ENCODE measurements at regions not wholly inside any gene's neighbourhood (a gene's known extent, or its start where the extent isn't known, plus 50 kb on each side); places are given as distances from the start of the nearest gene placed in this dataset.

DNA sequence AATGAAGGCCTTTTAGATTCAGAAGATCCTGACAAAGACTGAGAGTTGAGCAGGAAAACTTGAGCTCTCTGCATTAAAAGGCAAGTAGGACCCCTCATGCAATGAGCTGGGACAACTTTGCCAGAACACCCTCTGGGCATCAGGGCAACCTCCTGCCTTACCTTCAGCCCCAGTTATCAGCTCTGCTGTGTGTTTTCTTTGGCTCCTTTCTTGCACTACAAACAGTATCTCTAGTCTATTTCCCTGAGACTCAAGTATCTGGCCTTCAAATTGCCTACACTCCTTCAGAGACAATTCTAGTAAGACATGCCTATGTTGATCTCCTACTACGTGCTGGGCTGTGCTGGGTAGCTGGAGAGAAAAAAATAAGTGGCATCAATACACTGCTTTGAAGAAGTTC lies 192.2 kb downstream of the MID1IP1 start:
- FAIRE-seq (no peak), DNase-seq (ENCODE audit: insufficient read length) (no peak)
- no peak for TF ChIP-seq POLR2A (IDR thresholded peaks at IDR 0.05; ENCODE audit: low read depth, low read length)
- TF ChIP-seq TAF1 (IDR thresholded peaks at IDR 0.05; ENCODE audit: borderline replicate concordance, low read depth, low read length) = no peak
- no peak for TF ChIP-seq POLR2AphosphoS5 (IDR thresholded peaks at IDR 0.05; ENCODE audit: low read depth, low read length)

DNA sequence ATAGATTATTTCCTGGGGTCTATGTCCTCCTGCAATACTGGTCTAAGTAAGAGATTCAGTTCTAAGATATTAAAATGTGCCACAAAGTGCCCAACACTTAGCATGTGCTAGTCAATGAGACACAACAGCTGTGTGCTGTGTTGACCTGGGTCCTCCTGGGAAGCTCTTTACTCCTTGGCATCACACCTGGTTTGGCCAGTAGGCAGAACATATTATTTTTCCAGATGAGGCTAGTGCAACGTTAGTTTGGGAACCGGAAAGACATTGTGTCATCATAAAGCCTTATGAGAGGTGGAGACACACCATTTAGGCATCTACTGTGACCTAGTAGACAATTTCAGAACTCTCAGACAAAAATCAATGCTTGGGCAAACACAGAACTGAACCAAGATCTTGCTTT lies 197.8 kb downstream of the MID1IP1 start:
- no peak for TF ChIP-seq POLR2A (IDR thresholded peaks at IDR 0.05; ENCODE audit: low read depth, low read length)
- no peak for TF ChIP-seq POLR2AphosphoS5 (IDR thresholded peaks at IDR 0.05; ENCODE audit: low read depth, low read length)
- TF ChIP-seq TAF1 (IDR thresholded peaks at IDR 0.05; ENCODE audit: borderline replicate concordance, low read depth, low read length) = no peak
- no peak for FAIRE-seq
- no peak for DNase-seq (ENCODE audit: insufficient read length)

DNA sequence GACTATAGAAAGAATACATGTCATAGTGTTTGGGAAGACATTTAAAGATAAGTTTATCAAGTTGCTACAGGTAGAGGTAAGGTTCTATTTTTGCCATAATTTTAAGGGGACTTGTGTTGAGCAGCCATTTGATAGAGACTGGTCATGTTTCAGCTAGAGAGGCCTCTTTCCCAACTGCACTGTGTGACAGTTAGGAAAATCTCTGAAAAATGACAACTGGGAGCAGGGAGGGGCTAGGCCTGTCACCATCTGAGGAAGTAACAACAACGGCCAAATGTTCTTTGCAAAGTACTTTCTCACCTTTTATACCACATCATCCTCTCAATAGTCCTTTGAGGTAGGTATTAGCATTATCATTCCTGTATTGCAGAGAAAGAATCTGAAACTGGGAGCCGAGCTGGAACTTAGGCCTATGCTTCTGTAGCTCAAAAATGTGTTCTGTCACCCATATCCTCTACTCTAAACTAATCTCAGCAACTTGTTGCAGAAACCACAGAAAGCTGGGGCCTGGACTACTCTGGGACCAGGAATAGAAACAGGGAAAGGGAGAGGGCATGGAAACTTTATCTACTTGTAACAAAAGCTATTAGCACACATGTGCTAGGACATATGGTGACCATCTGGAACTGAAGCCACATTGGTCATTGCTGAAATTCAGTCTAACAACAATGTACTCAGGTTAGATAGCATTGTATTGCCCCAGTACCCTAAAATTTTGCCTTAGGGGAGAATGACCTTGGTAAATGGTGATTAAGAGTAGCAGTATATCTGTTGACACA lies 198.9 kb downstream of the MID1IP1 start:
- TF ChIP-seq POLR2A (IDR thresholded peaks at IDR 0.05; ENCODE audit: low read depth, low read length) = no peak
- TF ChIP-seq TAF1 (IDR thresholded peaks at IDR 0.05; ENCODE audit: borderline replicate concordance, low read depth, low read length) = no peak
- no peak for TF ChIP-seq POLR2AphosphoS5 (IDR thresholded peaks at IDR 0.05; ENCODE audit: low read depth, low read length)
- DNase-seq (ENCODE audit: insufficient read length) = no peak
- peak; percentile 5 for FAIRE-seq

DNA sequence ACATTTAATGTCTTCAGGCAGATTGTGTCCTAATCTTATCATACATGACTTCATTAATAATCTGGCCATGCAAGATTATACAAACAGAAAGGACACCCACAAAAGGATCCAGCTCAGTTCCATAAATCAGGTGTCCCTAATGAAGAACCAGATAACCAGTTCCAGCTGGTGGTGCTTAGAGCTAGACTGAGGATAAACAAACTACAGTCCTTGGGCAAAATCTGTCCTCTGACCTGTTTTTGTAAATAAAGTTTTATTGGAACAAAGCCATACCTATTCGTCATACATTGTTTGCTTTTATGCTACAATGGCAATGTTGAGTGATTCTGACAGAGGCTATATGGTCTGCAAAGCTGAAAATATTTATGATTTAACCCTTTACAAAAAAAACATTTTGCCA lies 199.5 kb downstream of the MID1IP1 start:
- no peak for DNase-seq (ENCODE audit: insufficient read length)
- TF ChIP-seq TAF1 (IDR thresholded peaks at IDR 0.05; ENCODE audit: borderline replicate concordance, low read depth, low read length) (no peak), POLR2A (IDR thresholded peaks at IDR 0.05; ENCODE audit: low read depth, low read length) (no peak), POLR2AphosphoS5 (IDR thresholded peaks at IDR 0.05; ENCODE audit: low read depth, low read length) (no peak)
- FAIRE-seq = no peak

DNA sequence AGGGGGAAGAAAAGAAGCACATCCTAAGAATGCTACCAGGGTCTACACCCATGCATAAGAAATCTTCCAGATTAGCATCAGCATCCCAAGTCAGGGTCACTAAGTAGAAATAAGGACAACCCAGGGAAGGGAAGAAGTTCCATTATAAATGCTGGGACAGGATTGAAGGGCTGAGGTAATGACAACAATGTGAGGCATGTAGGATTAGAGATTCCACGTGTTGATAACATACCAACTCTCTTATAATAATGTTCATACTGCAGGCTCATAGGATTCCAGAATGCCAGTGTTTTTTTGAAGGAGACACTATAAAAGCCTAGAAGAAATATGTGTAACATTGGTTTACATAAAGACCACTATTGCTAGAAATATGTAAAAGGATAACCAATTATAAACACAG lies 201.2 kb downstream of the MID1IP1 start:
- TF ChIP-seq POLR2AphosphoS5 (IDR thresholded peaks at IDR 0.05; ENCODE audit: low read depth, low read length) = no peak
- FAIRE-seq = no peak
- no peak for DNase-seq (ENCODE audit: insufficient read length)

DNA sequence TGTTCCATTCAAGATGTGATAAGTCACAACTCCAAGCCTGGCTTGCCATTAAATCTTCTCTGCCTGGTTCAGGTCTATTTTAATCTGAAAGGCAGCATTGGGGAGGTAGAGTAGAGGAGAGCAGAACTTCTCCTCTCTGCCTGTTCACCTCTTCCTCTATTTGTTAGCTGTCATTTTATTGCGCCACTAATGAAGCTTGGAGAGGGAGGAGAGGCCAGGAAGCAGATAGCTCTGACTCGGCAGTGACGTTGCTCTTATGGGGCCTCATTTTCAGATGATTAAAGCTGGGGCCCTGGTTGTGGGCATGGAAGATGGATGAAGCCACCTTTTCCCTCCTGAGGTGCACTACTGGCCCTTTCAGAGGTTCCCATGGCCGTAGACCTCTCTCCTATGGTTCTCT lies 207.3 kb downstream of the MID1IP1 start:
- no peak for DNase-seq (ENCODE audit: insufficient read length)
- TF ChIP-seq TAF1 (IDR thresholded peaks at IDR 0.05; ENCODE audit: borderline replicate concordance, low read depth, low read length) = no peak
- no peak for TF ChIP-seq POLR2AphosphoS5 (IDR thresholded peaks at IDR 0.05; ENCODE audit: low read depth, low read length)
- no peak for TF ChIP-seq POLR2A (IDR thresholded peaks at IDR 0.05; ENCODE audit: low read depth, low read length)
- no peak for FAIRE-seq

DNA sequence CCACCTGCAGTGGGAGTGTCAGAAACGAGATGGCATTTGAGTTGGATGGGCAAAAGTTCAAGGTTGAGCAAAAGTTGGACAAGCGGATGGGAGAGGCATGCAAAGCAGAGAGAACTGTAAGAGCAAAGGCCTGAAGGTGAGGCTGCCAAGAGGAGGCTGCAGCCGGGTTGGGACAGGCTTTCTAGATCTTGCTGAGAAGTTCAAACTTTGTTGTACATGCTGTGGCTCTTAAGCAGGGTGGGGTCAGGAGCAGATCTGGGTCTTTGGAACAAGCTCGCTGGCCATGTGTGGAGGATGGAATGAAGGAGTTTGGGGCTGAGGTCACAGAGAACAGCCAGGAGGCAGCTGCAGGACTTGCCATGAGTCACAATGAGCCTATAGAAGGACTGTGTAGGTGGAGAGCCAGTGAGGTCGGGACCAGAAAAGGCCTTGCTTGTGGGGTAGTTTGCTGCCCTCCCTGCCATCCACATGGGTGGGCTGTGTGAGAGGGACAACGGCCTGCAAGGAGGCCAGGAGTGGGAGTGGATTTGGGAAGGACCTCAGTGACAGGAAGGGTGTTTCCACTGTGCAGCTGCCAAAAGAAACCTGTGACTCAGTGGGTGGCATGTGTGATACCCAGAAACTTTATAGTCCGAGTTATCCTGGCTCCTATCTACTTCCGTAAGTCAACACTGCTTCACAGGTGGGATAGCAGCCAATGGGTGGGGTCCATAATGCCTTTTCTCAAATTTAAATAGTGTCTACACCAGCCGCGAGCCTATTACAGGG lies 210.4 kb downstream of the MID1IP1 start:
- FAIRE-seq (no peak), DNase-seq (ENCODE audit: insufficient read length) (no peak)
- TF ChIP-seq POLR2A (IDR thresholded peaks at IDR 0.05; ENCODE audit: low read depth, low read length) (no peak), TAF1 (IDR thresholded peaks at IDR 0.05; ENCODE audit: borderline replicate concordance, low read depth, low read length) (no peak), POLR2AphosphoS5 (IDR thresholded peaks at IDR 0.05; ENCODE audit: low read depth, low read length) (no peak)

DNA sequence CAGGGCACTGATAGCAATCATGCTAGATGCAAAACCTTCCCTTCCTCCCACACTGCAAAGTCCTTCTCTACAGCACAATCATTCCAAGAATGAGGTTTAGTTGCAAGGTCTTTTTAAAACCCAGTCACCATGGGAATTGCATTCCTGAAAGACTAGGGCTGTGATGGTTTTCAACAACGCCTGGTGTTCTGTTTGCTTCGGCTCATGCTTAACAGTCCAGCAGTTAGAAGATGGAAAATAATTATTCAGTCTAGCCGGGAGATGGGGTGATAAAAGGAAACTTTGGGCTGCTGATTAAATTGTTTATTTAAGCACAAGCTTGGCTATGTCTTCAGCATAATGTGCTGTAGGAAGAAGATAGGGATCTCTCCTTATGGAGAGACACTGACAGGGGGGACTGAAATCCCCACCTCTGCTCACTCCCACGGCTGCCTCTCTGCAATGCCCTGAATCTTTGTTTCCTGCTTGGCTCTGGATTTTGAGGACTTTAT lies 211.4 kb downstream of the MID1IP1 start:
- DNase-seq (ENCODE audit: insufficient read length) (no peak), FAIRE-seq (no peak)
- no peak for TF ChIP-seq POLR2AphosphoS5 (IDR thresholded peaks at IDR 0.05; ENCODE audit: low read depth, low read length)
- no peak for TF ChIP-seq POLR2A (IDR thresholded peaks at IDR 0.05; ENCODE audit: low read depth, low read length)
- TF ChIP-seq TAF1 (IDR thresholded peaks at IDR 0.05; ENCODE audit: borderline replicate concordance, low read depth, low read length) = no peak

DNA sequence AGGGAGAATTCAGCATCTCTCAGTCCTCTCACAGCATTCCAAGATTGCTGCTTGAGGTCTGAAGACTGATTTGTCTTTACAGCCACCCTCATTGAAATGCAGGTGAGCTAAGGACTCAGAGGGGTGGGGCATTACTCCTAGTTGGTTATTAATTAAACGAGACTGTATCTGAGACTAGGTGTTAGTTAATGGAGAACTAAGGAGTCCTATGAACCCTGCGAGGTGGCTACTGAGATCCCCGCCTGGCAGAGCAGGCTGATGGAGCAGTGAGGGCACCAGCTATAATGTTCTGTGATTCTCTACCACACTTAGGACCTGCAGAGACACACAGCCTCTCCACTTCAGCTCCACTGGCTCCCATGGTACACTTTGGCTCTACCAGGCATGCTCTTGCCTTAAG lies 215.3 kb downstream of the MID1IP1 start:
- DNase-seq (ENCODE audit: insufficient read length) = no peak
- no peak for FAIRE-seq
- TF ChIP-seq POLR2A (IDR thresholded peaks at IDR 0.05; ENCODE audit: low read depth, low read length) = no peak

DNA sequence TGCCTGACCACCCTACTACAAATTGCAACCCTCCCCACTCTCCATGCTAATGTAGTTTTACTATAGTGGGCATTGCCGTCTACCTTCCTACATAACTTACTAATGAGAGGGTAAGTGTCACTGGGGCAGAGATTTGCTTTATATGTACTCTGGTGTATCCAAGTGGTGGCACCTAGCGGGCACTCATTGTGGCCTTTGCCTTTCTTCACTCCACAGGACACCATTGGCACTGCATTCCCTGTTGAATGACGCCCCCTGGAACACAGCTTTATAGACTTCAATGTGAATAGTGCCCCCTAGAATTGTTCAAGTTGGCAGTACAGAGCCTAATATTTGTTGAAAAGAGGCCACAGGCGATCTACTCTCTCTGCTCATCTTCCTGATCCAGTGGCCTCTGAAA lies 215.8 kb downstream of the MID1IP1 start:
- no peak for FAIRE-seq
- TF ChIP-seq TAF1 (IDR thresholded peaks at IDR 0.05; ENCODE audit: borderline replicate concordance, low read depth, low read length) = no peak
- TF ChIP-seq POLR2A (IDR thresholded peaks at IDR 0.05; ENCODE audit: low read depth, low read length) = no peak
- DNase-seq (ENCODE audit: insufficient read length) = no peak

DNA sequence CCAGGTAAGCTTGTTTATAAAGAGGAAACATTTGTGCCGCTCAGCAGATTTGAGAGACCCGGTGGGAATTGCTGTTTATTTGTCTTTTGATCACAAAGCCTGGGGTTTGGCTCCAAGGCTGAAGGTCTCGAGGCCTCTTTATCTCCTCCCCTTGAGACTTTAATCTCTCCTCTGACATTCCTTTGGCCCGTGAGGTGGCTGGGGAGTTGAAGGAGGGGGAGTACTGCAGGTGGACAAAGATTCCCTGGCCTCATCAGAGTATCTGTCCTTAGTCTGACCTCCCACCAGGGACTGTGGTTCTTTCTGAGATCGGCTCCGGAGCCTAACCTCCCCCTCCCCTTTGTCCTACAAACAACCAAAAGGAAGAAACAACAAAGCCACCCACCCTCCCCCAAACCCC lies 216.5 kb downstream of the MID1IP1 start:
- no peak for TF ChIP-seq POLR2AphosphoS5 (IDR thresholded peaks at IDR 0.05; ENCODE audit: low read depth, low read length)
- no peak for TF ChIP-seq POLR2A (IDR thresholded peaks at IDR 0.05; ENCODE audit: low read depth, low read length)
- TF ChIP-seq TAF1 (IDR thresholded peaks at IDR 0.05; ENCODE audit: borderline replicate concordance, low read depth, low read length) = no peak
- DNase-seq (ENCODE audit: insufficient read length) = no peak
- FAIRE-seq = no peak

DNA sequence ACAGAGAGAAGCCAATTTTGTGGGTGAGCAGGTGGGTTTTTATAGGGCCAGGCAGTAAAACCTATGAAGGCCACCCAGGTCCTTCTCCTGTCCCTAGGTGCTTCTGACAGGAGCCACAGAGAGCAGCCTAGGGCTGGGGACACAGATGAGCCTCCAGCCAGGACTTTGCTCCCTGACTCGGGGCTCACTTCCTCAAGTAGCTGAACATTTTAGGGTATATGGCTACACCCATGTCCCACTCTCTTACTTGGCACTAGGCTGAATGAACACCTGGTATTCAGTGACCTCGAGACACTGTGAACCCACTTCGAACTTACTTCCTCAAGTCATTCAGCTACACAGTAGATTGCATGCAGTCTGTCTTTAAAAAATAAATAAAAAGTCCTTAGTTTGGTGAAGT lies 217.3 kb downstream of the MID1IP1 start:
- no peak for DNase-seq (ENCODE audit: insufficient read length)
- FAIRE-seq = no peak

More for the DNA sequence above, 217.3 kb downstream of the MID1IP1 start:
- TF ChIP-seq POLR2AphosphoS5 (IDR thresholded peaks at IDR 0.05; ENCODE audit: low read depth, low read length) (no peak), POLR2A (IDR thresholded peaks at IDR 0.05; ENCODE audit: low read depth, low read length) (no peak), TAF1 (IDR thresholded peaks at IDR 0.05; ENCODE audit: borderline replicate concordance, low read depth, low read length) (no peak)

Measured in GM12892 (cell line).